ENCODE measurements at regions not wholly inside any gene's neighbourhood (a gene's known extent, or its start where the extent isn't known, plus 50 kb on each side); places are given as distances from the start of the nearest gene placed in this dataset.

- DNase-seq = no peak
- Histone ChIP-seq H3K4me1 (ENCODE audit: low read length) (peaks cover 20% of the 10 kb centered on the region), H3K9me3 (ENCODE audit: low read length) (no peaks in the 10 kb centered on the region), H3K4me3 (ENCODE audit: low read length) (no peak overlapping the region), H3K9me2 (replicated peaks; ENCODE audit: insufficient read depth, low read length) (no peaks in the 10 kb centered on the region), H4K20me1 (ENCODE audit: insufficient read depth, low read depth, low read length) (no peaks in the 10 kb centered on the region), H3K27ac (ENCODE audit: low read length) (no peak overlapping the region), H3K36me3 (ENCODE audit: insufficient read depth, low read length) (no peaks in the 10 kb centered on the region), H3K9ac (ENCODE audit: low read length) (no peak overlapping the region), H3K27me3 (ENCODE audit: low read length) (no peaks in the 10 kb centered on the region), H3K4me2 (ENCODE audit: low read depth, low read length, poor library complexity, severe bottlenecking) (no peak overlapping the region), H3K79me2 (ENCODE audit: low read length) (no peaks in the 10 kb centered on the region), H2AFZ (ENCODE audit: low read length) (no peak overlapping the region)
Observed at GRCh38 chr11:112810951-112811350, 150.3 kb upstream of the NCAM1 start.

DNA sequence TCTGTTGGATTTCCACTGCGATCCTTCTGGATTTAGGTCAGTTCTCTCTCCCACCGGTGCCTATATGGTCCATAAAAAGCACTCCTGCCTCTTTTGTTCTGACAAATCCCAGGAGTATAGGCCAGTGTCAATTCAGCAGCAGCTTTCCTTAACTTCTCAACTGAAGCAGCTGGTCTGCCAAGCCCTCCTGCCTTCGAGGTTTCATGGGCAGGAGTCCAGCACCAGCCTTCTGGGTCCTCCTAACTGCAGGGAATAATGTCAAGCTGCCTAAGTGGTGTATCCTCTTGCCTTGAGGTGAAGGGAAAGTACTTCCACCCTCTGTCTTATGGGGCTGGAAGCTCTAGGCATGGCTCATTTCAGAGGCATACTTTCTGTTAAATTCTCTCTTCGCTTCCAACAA, 149.4 kb upstream of the NCAM1 start:
- Histone ChIP-seq H3K9ac (ENCODE audit: low read length) (no peak overlapping the region), H3K79me2 (ENCODE audit: low read length) (no peaks in the 10 kb centered on the region), H3K27ac (ENCODE audit: low read length) (no peak overlapping the region), H3K36me3 (ENCODE audit: insufficient read depth, low read length) (no peaks in the 10 kb centered on the region), H3K4me2 (ENCODE audit: low read depth, low read length, poor library complexity, severe bottlenecking) (no peak overlapping the region), H2AFZ (ENCODE audit: low read length) (no peak overlapping the region), H3K9me3 (ENCODE audit: low read length) (no peaks in the 10 kb centered on the region), H3K4me1 (ENCODE audit: low read length) (peaks cover 11% of the 10 kb centered on the region), H3K27me3 (ENCODE audit: low read length) (no peaks in the 10 kb centered on the region), H3K9me2 (replicated peaks; ENCODE audit: insufficient read depth, low read length) (no peaks in the 10 kb centered on the region), H3K4me3 (ENCODE audit: low read length) (no peak overlapping the region), H4K20me1 (ENCODE audit: insufficient read depth, low read depth, low read length) (no peaks in the 10 kb centered on the region)
- no peak for DNase-seq

- Histone ChIP-seq H3K4me3 (ENCODE audit: low read length) (no peak overlapping the region), H3K4me1 (ENCODE audit: low read length) (peaks cover 7% of the 10 kb centered on the region), H3K27me3 (ENCODE audit: low read length) (no peaks in the 10 kb centered on the region), H3K9ac (ENCODE audit: low read length) (no peak overlapping the region), H3K36me3 (ENCODE audit: insufficient read depth, low read length) (no peaks in the 10 kb centered on the region), H3K79me2 (ENCODE audit: low read length) (no peaks in the 10 kb centered on the region), H4K20me1 (ENCODE audit: insufficient read depth, low read depth, low read length) (no peaks in the 10 kb centered on the region), H2AFZ (ENCODE audit: low read length) (no peak overlapping the region), H3K4me2 (ENCODE audit: low read depth, low read length, poor library complexity, severe bottlenecking) (no peak overlapping the region), H3K9me3 (ENCODE audit: low read length) (no peaks in the 10 kb centered on the region), H3K27ac (ENCODE audit: low read length) (no peak overlapping the region), H3K9me2 (replicated peaks; ENCODE audit: insufficient read depth, low read length) (no peaks in the 10 kb centered on the region)
- no peak for DNase-seq
Observed at GRCh38 chr11:112812729-112813128, 148.5 kb upstream of the NCAM1 start.

GRCh38 chr11:112814168-112814567, 147.1 kb upstream of the NCAM1 start:
- no peak overlapping the region for H3K9ac ChIP-seq (ENCODE audit: low read length)
- H3K9me3 ChIP-seq (ENCODE audit: low read length) = no peaks in the 10 kb centered on the region
- DNase-seq = no peak
- H3K9me2 ChIP-seq (replicated peaks; ENCODE audit: insufficient read depth, low read length) = no peaks in the 10 kb centered on the region
- H2AFZ ChIP-seq (ENCODE audit: low read length) = no peak overlapping the region
- no peak overlapping the region for H3K27ac ChIP-seq (ENCODE audit: low read length)
- H3K79me2 ChIP-seq (ENCODE audit: low read length) = no peaks in the 10 kb centered on the region
- H3K27me3 ChIP-seq (ENCODE audit: low read length) = no peaks in the 10 kb centered on the region
- H3K4me3 ChIP-seq (ENCODE audit: low read length) = no peak overlapping the region
- no peak overlapping the region for H3K4me2 ChIP-seq (ENCODE audit: low read depth, low read length, poor library complexity, severe bottlenecking)
- H3K4me1 ChIP-seq (ENCODE audit: low read length) = peaks cover 19% of the 10 kb centered on the region
- H3K36me3 ChIP-seq (ENCODE audit: insufficient read depth, low read length) = no peaks in the 10 kb centered on the region
- H4K20me1 ChIP-seq (ENCODE audit: insufficient read depth, low read depth, low read length) = no peaks in the 10 kb centered on the region

DNA sequence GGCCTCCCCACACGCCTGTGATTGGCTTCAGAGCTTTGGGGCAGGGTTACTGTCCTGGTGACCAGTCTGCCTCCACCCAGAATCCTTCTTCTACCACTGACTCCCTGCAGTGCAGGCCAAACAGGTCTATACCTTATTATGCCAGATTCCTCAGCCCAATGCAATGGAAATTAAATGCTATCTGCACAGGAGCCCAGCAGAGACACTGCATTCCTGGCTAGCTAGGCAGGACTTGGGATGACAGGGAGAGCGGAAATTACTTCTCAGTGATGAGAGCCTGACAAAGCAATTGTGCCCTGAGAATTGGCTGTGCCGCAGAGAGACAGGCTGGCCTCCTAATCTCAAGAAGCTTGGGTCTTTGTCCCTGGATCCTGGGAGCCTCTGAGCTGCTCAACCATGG, 143.8 kb upstream of the NCAM1 start:
- H3K9me2 ChIP-seq (replicated peaks; ENCODE audit: insufficient read depth, low read length) = no peaks in the 10 kb centered on the region
- no peak for DNase-seq
- H2AFZ ChIP-seq (ENCODE audit: low read length) = no peak overlapping the region; the same call in 1 of the 2 replicates
- H3K27me3 ChIP-seq (ENCODE audit: low read length) = no peaks in the 10 kb centered on the region
- H3K4me3 ChIP-seq (ENCODE audit: low read length) = no peak overlapping the region
- H3K36me3 ChIP-seq (ENCODE audit: insufficient read depth, low read length) = no peaks in the 10 kb centered on the region
- no peaks in the 10 kb centered on the region for H3K79me2 ChIP-seq (ENCODE audit: low read length)
- H3K4me1 ChIP-seq (ENCODE audit: low read length) = peaks cover 52% of the 10 kb centered on the region
- H3K4me2 ChIP-seq (ENCODE audit: low read depth, low read length, poor library complexity, severe bottlenecking) = no peak overlapping the region
- no peak overlapping the region for H3K9ac ChIP-seq (ENCODE audit: low read length)
- no peaks in the 10 kb centered on the region for H3K9me3 ChIP-seq (ENCODE audit: low read length)
- H3K27ac ChIP-seq (ENCODE audit: low read length) = no peak overlapping the region
- H4K20me1 ChIP-seq (ENCODE audit: insufficient read depth, low read depth, low read length) = no peaks in the 10 kb centered on the region

DNA sequence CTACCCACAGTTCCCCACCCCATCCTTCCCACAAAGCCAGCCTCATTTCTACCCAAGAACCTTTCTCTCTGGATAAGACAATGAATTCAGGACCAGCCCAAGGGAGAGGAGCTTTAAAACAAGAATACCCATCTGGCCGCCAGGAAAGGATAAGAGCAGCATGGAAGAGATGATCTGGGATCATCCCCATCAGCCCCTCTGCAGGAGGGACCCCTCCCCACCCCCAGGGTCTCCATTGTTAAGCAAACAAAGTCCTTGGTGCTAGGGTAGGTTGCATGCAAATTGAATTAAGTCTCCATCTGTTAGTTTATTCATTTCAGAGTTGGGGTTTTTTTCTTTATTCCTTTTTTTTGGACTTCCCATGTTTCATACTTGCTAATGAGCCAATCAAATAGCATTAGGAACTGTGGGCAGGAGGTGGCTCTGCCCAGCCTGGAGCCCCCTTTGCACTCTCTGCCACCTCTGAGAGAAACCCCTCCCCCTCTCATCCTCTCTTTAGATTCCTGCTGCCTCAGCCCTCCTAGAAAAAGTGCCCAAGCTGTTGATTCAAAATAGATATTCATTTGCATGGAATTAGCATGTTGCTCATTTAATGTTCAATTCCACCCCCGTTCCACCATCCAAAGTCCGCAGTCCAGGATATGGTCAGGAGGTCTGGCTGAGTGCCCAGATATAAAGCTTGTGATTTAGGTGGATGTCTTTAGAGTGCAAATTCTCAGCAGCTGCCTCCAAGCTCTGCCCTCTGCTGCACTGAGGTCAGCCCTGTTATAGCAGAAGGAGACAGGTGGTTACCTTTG, 138.5 kb upstream of the NCAM1 start:
- Histone ChIP-seq H3K4me2 (ENCODE audit: low read depth, low read length, poor library complexity, severe bottlenecking) (peak overlapping the region; percentile 19), H3K4me3 (ENCODE audit: low read length) (no peak overlapping the region; the same call in 1 of the 2 replicates), H3K79me2 (ENCODE audit: low read length) (no peaks in the 10 kb centered on the region), H4K20me1 (ENCODE audit: insufficient read depth, low read depth, low read length) (no peaks in the 10 kb centered on the region), H3K9me2 (replicated peaks; ENCODE audit: insufficient read depth, low read length) (no peaks in the 10 kb centered on the region), H3K9me3 (ENCODE audit: low read length) (no peaks in the 10 kb centered on the region), H3K9ac (ENCODE audit: low read length) (no peak overlapping the region), H2AFZ (ENCODE audit: low read length) (no peak overlapping the region), H3K4me1 (ENCODE audit: low read length) (peaks cover 92% of the 10 kb centered on the region), H3K27me3 (ENCODE audit: low read length) (no peaks in the 10 kb centered on the region), H3K27ac (ENCODE audit: low read length) (peak overlapping the region; percentile 94), H3K36me3 (ENCODE audit: insufficient read depth, low read length) (no peaks in the 10 kb centered on the region)
- DNase-seq = no peak

DNA sequence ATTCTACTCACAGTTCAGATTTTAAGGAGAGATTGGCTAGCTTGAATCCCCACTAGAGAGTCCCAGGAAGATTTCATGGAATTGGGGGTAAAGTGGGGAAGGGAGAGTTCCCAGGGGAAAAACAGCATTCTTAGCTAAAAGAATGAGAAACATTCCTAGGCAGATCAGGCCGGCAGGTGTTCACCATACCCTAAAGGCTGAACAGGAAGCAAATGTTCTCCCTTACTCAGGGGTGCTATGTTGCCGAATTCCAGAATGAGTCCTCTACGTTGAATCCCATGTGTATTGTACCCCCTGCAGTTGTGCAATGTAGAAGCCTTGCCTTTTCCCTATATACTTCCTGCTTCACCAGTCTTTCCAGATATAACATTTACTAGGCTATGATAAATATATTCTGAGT, 135.2 kb upstream of the NCAM1 start:
- Histone ChIP-seq H3K9ac (ENCODE audit: low read length) (no peak overlapping the region), H3K9me2 (replicated peaks; ENCODE audit: insufficient read depth, low read length) (no peaks in the 10 kb centered on the region), H4K20me1 (ENCODE audit: insufficient read depth, low read depth, low read length) (no peaks in the 10 kb centered on the region), H3K9me3 (ENCODE audit: low read length) (no peaks in the 10 kb centered on the region), H3K36me3 (ENCODE audit: insufficient read depth, low read length) (no peaks in the 10 kb centered on the region), H3K4me2 (ENCODE audit: low read depth, low read length, poor library complexity, severe bottlenecking) (no peak overlapping the region), H3K4me3 (ENCODE audit: low read length) (no peak overlapping the region), H3K4me1 (ENCODE audit: low read length) (peaks cover 76% of the 10 kb centered on the region), H3K79me2 (ENCODE audit: low read length) (no peaks in the 10 kb centered on the region), H2AFZ (ENCODE audit: low read length) (no peak overlapping the region), H3K27ac (ENCODE audit: low read length) (no peak overlapping the region), H3K27me3 (ENCODE audit: low read length) (no peaks in the 10 kb centered on the region)
- no peak for DNase-seq

DNA sequence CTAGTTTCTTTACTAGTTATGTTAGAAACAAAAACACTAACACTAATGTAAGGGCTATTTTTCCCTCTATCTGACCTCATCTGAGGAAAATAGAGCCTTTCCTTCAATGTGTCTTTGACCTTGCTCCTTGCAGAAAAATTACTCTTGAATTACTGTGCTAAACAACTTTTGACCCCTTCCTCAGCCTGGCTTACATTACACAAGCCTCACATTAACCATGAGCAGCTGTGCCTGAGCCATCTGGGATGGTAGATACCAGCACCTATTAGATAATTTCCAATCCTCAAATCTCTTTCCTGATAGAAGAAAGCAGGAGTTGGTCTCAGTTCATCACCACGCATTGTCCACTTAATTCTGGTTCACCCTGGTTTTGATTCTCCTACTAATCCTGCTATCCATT, 134.4 kb upstream of the NCAM1 start:
- Histone ChIP-seq H3K27me3 (ENCODE audit: low read length) (no peaks in the 10 kb centered on the region), H3K36me3 (ENCODE audit: insufficient read depth, low read length) (no peaks in the 10 kb centered on the region), H3K4me3 (ENCODE audit: low read length) (no peak overlapping the region), H3K79me2 (ENCODE audit: low read length) (no peaks in the 10 kb centered on the region), H3K4me2 (ENCODE audit: low read depth, low read length, poor library complexity, severe bottlenecking) (no peak overlapping the region), H3K9me2 (replicated peaks; ENCODE audit: insufficient read depth, low read length) (no peaks in the 10 kb centered on the region), H3K4me1 (ENCODE audit: low read length) (peaks cover 69% of the 10 kb centered on the region), H3K9me3 (ENCODE audit: low read length) (no peaks in the 10 kb centered on the region), H3K9ac (ENCODE audit: low read length) (no peak overlapping the region), H4K20me1 (ENCODE audit: insufficient read depth, low read depth, low read length) (no peaks in the 10 kb centered on the region), H3K27ac (ENCODE audit: low read length) (no peak overlapping the region), H2AFZ (ENCODE audit: low read length) (no peak overlapping the region)
- no peak for DNase-seq

Data from Karpas-422 (cell line).